ENCODE measurements at regions not wholly inside any gene's neighbourhood (a gene's known extent, or its start where the extent isn't known, plus 50 kb on each side); places are given as distances from the start of the nearest gene placed in this dataset.

GRCh38 chr7:25359471-25360059 lies 131.3 kb upstream of the NPVF start:
- FAIRE-seq (no peak), DNase-seq (ENCODE audit: insufficient read length, low spot score) (no peak)
- no peak for TF ChIP-seq POLR2A (IDR thresholded peaks at IDR 0.05; ENCODE audit: low read depth, low read length)

- no peak for TF ChIP-seq POLR2A (IDR thresholded peaks at IDR 0.05; ENCODE audit: low read depth, low read length)
- no peak for FAIRE-seq
- DNase-seq (ENCODE audit: insufficient read length, low spot score) = no peak
These were observed 132.2 kb upstream of the NPVF start for GRCh38 chr7:25360451-25360850.

GRCh38 chr7:25361387-25361786 lies 133.1 kb upstream of the NPVF start:
- no peak for TF ChIP-seq POLR2A (IDR thresholded peaks at IDR 0.05; ENCODE audit: low read depth, low read length)
- DNase-seq (ENCODE audit: insufficient read length, low spot score) (no peak), FAIRE-seq (no peak)

GRCh38 chr7:25361863-25362262 lies 133.6 kb upstream of the NPVF start:
- no peak for TF ChIP-seq POLR2A (IDR thresholded peaks at IDR 0.05; ENCODE audit: low read depth, low read length)
- no peak for DNase-seq (ENCODE audit: insufficient read length, low spot score)
- FAIRE-seq = no peak

- no peak for DNase-seq (ENCODE audit: insufficient read length, low spot score)
- TF ChIP-seq POLR2A (IDR thresholded peaks at IDR 0.05; ENCODE audit: low read depth, low read length) = no peak
- no peak for FAIRE-seq
These were observed 140.4 kb upstream of the NPVF start for GRCh38 chr7:25368599-25369201.

GRCh38 chr7:25369786-25370185 lies 141.5 kb upstream of the NPVF start:
- no peak for FAIRE-seq
- TF ChIP-seq POLR2A (IDR thresholded peaks at IDR 0.05; ENCODE audit: low read depth, low read length) = no peak
- no peak for DNase-seq (ENCODE audit: insufficient read length, low spot score)

- FAIRE-seq = no peak
- TF ChIP-seq POLR2A (IDR thresholded peaks at IDR 0.05; ENCODE audit: low read depth, low read length) = no peak
- no peak for DNase-seq (ENCODE audit: insufficient read length, low spot score)
These were observed 143.7 kb upstream of the NPVF start for GRCh38 chr7:25371972-25372371.

GRCh38 chr7:25375805-25376600 lies 147.7 kb upstream of the NPVF start:
- FAIRE-seq (no peak), DNase-seq (ENCODE audit: insufficient read length, low spot score) (no peak)
- TF ChIP-seq POLR2A (IDR thresholded peaks at IDR 0.05; ENCODE audit: low read depth, low read length) = no peak

GRCh38 chr7:25379351-25380300 lies 151.3 kb upstream of the NPVF start:
- DNase-seq (ENCODE audit: insufficient read length, low spot score) = no peak
- TF ChIP-seq POLR2A (IDR thresholded peaks at IDR 0.05; ENCODE audit: low read depth, low read length) = no peak
- no peak for FAIRE-seq

- TF ChIP-seq POLR2A (IDR thresholded peaks at IDR 0.05; ENCODE audit: low read depth, low read length) = no peak
- FAIRE-seq (no peak), DNase-seq (ENCODE audit: insufficient read length, low spot score) (no peak)
These were observed 153.7 kb upstream of the NPVF start for GRCh38 chr7:25381818-25382589.

- FAIRE-seq = no peak
- no peak for DNase-seq (ENCODE audit: insufficient read length, low spot score)
- TF ChIP-seq POLR2A (IDR thresholded peaks at IDR 0.05; ENCODE audit: low read depth, low read length) = no peak
These were observed 154.6 kb upstream of the NPVF start for GRCh38 chr7:25382869-25383268.

- no peak for DNase-seq (ENCODE audit: insufficient read length, low spot score)
- no peak for TF ChIP-seq POLR2A (IDR thresholded peaks at IDR 0.05; ENCODE audit: low read depth, low read length)
- no peak for FAIRE-seq
These were observed 155.1 kb upstream of the NPVF start for GRCh38 chr7:25383402-25383801.

Measured in H54 (cell line).